Pancreas (tissue), 10 donors: ENCODE measurements at regions not wholly inside any gene's neighbourhood (a gene's known extent, or its start where the extent isn't known, plus 50 kb on each side); places are given as distances from the start of the nearest gene placed in this dataset.

Experiments
- ATAC-seq, 4 donors: fragments of 200-7000 bp; cut with Tn5 transposase; one replicate each; pipeline versions ENCODE4 v1.8.0 to v1.9.1; 2020; ENCODE audit warnings: mild to moderate bottlenecking in 4 of 4, moderate library complexity in 4 of 4
- DNase-seq, 6 donors: peaks; one replicate each; pipeline ENCODE4 v3.0.0-alpha.2; 2020
- FAIRE-seq: peaks from 2 replicates; lab custom pipeline; 2012; peaks lifted over from hg19 to GRCh38; lab: Jason Lieb, UNC
- H3K27ac ChIP-seq, 4 donors: fragments of 200-600 bp; sonication (generic); 1 replicate in 3 of 4; 2 replicates in 1 of 4; pipeline versions ENCODE4 v1.5.0 to v1.8.0; 2020
- H3K27me3 ChIP-seq, 4 donors: fragments of 200-600 bp; one replicate each; pipeline ENCODE4 v1.8.0; 2021
- H3K36me3 ChIP-seq, 3 donors: fragments of 200-600 bp; sonication (generic) in 1 of 3; one replicate each; pipeline versions ENCODE4 v1.5.0 to v1.8.0; 2020 to 2021
- H3K4me1 ChIP-seq, 3 donors: fragments of 200-600 bp; one replicate each; pipeline ENCODE4 v1.8.0; 2021
- H3K4me3 ChIP-seq, 4 donors: fragments of 200-600 bp; sonication (generic) in 2 of 4; one replicate each; pipeline versions ENCODE4 v1.5.0 to v1.8.0; 2020 to 2021
- H3K9me3 ChIP-seq, 4 donors: fragments of 200-600 bp; one replicate each; pipeline ENCODE4 v1.8.0; 2021
- WGBS, 2 donors: extraction: QIAGEN DNeasy Blood & Tissue Kit; methylation state at CpG; one replicate each; pipeline ENCODE4 v1.1.7; 2013; 5-methylcytosine and 5-hydroxymethylcytosine counted together
- intact Hi-C, 3 donors: fragments of 100-400 bp; cut with DNase I; formaldehyde crosslinking; loops; one replicate each; pipeline versions ENCODE4 v1.11.1 to v1.14.2; 2022
- TF ChIP-seq, protein P1 (sequence below), 4 donors: fragments of 200-600 bp; sonication (generic) in 3 of 4; IDR thresholded peaks; one replicate each; pipeline versions ENCODE4 v1.5.0 to v1.8.0; 2021; ENCODE audit warnings: antibody characterized with exemption in 4 of 4
- donor health status: healthy with polysubstance abuse.
- donor health status: DM: no; HTN: no; CAD: no; lungs with moderate emphysema.
- donor health status: DM: no; HTN: no; CAD: no.
- donor health status: control.
- donor health status: control.
- donor health status: Bipolar disorder and iron deficiency.
- donor health status: DM: yes; HTN: yes; CAD: no.
- donor health status: DM: no; HTN: no; CAD: no.
- donor health status: DM: no; HTN: no; CAD: no.
- donor health status: DM: yes; HTN: yes; CAD: no.

DNA sequence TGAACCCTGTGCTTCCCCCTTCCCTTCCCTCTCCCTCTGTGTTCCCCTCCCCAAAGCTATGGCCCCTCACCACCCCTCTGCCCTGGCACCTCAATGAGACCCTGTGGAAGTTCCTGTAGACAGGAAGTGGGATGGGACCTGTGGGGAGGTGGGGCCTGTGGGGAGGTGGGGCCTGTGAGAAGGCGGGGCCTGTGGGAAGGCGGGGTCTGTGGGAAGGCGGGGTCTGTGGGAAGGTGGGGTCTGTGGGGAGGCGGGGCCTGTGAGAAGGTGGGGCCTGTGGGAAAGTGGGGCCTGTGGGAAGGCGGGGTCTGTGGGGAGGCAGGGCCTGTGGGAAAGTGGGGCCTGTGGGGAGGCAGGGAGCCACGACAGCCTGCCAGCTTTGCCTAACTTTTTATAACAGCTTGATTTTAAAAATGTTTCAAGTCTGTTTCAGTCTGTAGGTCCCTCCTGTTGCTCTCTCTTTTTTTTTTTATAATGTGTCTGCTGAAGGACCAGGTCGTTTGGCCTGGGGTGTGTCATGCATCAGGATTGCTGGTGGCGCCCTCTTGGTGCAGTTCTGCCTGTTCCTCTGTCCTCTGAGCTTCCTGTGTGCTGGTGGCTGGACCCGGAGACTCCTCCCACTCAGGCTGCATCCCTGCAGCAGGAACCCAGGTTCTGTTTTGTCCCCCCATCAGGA lies 70.5 kb upstream of the SLCO4A1 start:
- H3K36me3 ChIP-seq = no peaks in the 10 kb centered on the region
- H3K9me3 ChIP-seq = no peaks in the 10 kb centered on the region
- ATAC-seq (no peak), FAIRE-seq (no peak), DNase-seq (no peak)
- H3K27ac ChIP-seq = no peak overlapping the region
- peaks cover 0 to under 1% (median 0%) of the 10 kb centered on the region in 4 donors for H3K27me3 ChIP-seq
- WGBS, 2 donors = 64 to 69% methylated on average over 8 to 9 of the region's 9 CpGs
- H3K4me1 ChIP-seq = no peaks in the 10 kb centered on the region
- TF ChIP-seq, protein P1, sequence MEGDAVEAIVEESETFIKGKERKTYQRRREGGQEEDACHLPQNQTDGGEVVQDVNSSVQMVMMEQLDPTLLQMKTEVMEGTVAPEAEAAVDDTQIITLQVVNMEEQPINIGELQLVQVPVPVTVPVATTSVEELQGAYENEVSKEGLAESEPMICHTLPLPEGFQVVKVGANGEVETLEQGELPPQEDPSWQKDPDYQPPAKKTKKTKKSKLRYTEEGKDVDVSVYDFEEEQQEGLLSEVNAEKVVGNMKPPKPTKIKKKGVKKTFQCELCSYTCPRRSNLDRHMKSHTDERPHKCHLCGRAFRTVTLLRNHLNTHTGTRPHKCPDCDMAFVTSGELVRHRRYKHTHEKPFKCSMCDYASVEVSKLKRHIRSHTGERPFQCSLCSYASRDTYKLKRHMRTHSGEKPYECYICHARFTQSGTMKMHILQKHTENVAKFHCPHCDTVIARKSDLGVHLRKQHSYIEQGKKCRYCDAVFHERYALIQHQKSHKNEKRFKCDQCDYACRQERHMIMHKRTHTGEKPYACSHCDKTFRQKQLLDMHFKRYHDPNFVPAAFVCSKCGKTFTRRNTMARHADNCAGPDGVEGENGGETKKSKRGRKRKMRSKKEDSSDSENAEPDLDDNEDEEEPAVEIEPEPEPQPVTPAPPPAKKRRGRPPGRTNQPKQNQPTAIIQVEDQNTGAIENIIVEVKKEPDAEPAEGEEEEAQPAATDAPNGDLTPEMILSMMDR (IDR thresholded peaks at IDR 0.05) = no peak
- no peak overlapping the region for H3K4me3 ChIP-seq
- intact Hi-C loops = no loop called here

DNA sequence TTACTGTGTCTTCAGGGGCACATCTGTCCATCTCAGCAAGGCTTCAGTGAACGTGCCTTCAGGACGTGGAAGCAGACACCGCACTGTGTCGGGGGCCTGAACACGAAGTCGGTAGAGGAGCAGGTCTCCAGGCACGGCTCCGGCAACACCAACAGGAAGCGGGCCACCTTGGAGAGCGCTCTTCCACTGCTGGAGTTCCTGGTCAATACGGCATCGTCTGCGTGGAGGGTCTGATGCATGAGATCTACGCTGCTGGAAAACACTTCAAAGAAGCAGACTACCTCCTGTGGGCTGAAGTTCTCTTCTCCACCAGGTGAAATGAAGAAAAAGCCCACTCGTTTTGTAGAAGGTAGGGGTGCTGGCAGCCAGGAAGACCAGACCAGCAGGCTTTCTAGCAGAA lies 69.3 kb upstream of the SLCO4A1 start:
- ATAC-seq (no peak), FAIRE-seq (no peak), DNase-seq (no peak)
- Histone ChIP-seq H3K27ac (no peak overlapping the region), H3K27me3 (peaks cover 0 to 5% (median 0%) of the 10 kb centered on the region in 4 donors), H3K4me1 (no peaks in the 10 kb centered on the region), H3K4me3 (no peak overlapping the region), H3K36me3 (no peaks in the 10 kb centered on the region), H3K9me3 (no peaks in the 10 kb centered on the region)
- intact Hi-C loops = no loop called here
- 27 to 34% methylated on average over 15 of the region's 15 CpGs for WGBS, 2 donors
- TF ChIP-seq, protein P1 (IDR thresholded peaks at IDR 0.05) = no peak

DNA sequence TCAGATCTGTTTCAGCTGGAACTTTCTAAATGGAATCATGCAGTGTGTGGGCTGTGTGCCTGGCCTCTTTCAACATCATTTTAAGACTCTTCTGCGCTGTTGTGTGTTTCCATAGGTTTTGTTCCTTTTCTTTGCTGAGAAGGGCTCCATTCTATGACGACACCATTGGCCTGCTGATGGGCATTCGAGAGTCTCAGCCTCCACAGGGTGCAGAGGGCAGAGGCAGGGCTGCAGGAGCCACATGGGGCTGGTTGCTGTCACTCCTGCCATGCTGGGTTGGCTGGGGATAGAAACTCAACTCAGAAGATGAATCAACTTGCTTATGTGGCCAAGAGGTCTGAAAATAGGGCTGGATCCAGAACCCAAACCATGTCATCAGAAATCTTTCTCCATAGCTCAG lies 68.5 kb upstream of the SLCO4A1 start:
- H3K9me3 ChIP-seq = no peaks in the 10 kb centered on the region
- FAIRE-seq (no peak), ATAC-seq (no peak), DNase-seq (no peak)
- peaks cover 0 to 5% (median 0%) of the 10 kb centered on the region in 4 donors for H3K27me3 ChIP-seq
- H3K36me3 ChIP-seq = no peaks in the 10 kb centered on the region
- TF ChIP-seq, protein P1 (IDR thresholded peaks at IDR 0.05) = no peak
- WGBS, 2 donors = 18 to 28% methylated on average over 3 of the region's 3 CpGs
- intact Hi-C loops = no loop called here
- no peak overlapping the region for H3K27ac ChIP-seq
- H3K4me3 ChIP-seq = no peak overlapping the region
- H3K4me1 ChIP-seq = no peaks in the 10 kb centered on the region

DNA sequence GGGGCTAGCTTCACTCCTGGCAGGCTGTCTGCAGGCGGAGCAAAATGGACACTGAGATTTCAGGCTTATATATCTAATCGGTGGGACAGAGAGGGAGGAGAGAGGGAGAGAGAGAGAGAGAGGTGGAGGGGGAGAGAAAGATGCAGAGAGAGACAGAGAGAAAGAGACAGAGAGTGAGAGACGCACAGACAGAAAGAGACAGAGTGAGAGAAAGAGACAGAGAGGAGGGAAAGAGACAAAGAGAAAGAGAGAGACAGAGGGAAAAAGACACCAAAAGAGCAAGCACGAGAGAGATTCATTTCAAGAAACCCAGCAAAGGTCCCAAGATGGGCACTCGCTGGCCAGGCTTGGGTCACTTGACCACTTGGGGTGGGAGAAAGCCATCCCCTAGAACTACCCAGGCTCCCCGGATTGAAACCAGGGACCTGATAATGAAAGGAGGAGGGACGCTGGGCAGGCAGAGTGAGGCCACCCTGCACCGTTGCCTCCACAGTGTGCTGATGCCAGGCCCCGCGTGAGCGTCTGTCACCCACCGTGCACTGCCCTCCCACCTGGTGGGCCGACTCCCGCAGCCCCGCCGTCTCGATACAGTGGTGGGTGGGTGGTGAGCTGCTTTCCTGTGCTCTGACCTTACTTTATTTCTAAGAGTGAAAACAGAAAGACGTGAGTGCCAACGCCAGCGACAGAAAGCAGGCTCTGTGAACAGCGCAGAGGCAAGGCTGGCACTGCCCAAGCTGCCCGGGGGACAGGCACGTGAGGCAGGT lies 67.9 kb upstream of the SLCO4A1 start:
- TF ChIP-seq, protein P1 (IDR thresholded peaks at IDR 0.05) = no peak
- Histone ChIP-seq H3K4me1 (no peaks in the 10 kb centered on the region), H3K9me3 (no peaks in the 10 kb centered on the region), H3K4me3 (no peak overlapping the region), H3K27me3 (peaks cover 0 to 5% (median 0%) of the 10 kb centered on the region in 4 donors), H3K36me3 (no peaks in the 10 kb centered on the region), H3K27ac (no peak overlapping the region)
- ATAC-seq (no peak), FAIRE-seq (no peak), DNase-seq (no peak)
- intact Hi-C loops = no loop called here
- 56 to 74% methylated on average over 23 of the region's 23 CpGs for WGBS, 2 donors
